ENCODE measurements at regions not wholly inside any gene's neighbourhood (a gene's known extent, or its start where the extent isn't known, plus 50 kb on each side); places are given as distances from the start of the nearest gene placed in this dataset.
"Not testable (repeated sequence)": the region's sequence is repeated elsewhere in the genome, so short reads cannot be mapped to it uniquely, and the experiment has no call there.

DNA sequence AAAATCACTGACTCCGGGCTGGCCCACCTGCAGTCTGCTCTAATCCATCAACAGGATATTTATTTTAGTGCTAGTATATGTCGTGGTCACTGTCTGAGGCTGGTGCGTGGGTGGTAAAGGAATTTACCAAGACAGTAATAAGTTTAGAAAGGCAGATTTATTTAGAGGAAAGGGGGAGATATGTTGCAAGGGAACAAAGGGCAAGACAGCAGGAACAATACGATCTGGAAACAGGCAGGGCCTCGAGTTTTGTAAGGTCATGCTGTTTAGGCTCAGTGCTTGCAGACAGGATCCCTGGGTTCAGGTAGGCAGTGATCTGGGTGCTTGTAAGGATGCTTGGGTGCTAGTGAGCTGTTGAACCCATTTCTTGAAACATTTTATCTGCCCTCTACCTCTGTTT lies 748.2 kb upstream of the SLITRK5 start:
- in situ Hi-C loops (cut with MboI; ENCODE audit: low sequenced_read_pairs, unreplicated experiment): no loop called here
- TF ChIP-seq, protein P1, sequence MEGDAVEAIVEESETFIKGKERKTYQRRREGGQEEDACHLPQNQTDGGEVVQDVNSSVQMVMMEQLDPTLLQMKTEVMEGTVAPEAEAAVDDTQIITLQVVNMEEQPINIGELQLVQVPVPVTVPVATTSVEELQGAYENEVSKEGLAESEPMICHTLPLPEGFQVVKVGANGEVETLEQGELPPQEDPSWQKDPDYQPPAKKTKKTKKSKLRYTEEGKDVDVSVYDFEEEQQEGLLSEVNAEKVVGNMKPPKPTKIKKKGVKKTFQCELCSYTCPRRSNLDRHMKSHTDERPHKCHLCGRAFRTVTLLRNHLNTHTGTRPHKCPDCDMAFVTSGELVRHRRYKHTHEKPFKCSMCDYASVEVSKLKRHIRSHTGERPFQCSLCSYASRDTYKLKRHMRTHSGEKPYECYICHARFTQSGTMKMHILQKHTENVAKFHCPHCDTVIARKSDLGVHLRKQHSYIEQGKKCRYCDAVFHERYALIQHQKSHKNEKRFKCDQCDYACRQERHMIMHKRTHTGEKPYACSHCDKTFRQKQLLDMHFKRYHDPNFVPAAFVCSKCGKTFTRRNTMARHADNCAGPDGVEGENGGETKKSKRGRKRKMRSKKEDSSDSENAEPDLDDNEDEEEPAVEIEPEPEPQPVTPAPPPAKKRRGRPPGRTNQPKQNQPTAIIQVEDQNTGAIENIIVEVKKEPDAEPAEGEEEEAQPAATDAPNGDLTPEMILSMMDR (IDR thresholded peaks at IDR 0.05; ENCODE audit: borderline replicate concordance, control extremely low read depth, extremely low read depth, insufficient read depth, missing control alignments): no peak
- no peak for DNase-seq (ENCODE audit: low spot score)

DNA sequence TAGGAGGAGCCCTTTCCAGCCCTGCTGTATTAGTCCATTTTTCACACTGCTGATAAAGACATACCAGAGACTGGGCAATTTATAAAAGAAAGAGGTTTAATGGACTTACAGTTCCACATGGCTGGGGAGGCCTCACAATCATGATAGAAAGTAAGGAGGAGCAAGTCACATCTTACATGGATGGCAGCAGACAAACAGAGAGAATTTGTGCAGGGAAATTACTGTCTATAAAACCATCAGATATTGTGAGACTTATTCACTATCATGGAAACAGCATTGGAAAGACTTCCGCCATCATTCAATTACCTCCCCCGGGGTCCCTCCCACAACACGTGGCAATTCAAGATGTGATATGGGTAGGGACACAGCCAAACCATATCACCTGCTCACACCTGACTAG lies 744.3 kb upstream of the SLITRK5 start:
- DNase-seq (ENCODE audit: low spot score); in situ Hi-C loops (cut with MboI; ENCODE audit: low sequenced_read_pairs, unreplicated experiment): not testable (repeated sequence)

DNA sequence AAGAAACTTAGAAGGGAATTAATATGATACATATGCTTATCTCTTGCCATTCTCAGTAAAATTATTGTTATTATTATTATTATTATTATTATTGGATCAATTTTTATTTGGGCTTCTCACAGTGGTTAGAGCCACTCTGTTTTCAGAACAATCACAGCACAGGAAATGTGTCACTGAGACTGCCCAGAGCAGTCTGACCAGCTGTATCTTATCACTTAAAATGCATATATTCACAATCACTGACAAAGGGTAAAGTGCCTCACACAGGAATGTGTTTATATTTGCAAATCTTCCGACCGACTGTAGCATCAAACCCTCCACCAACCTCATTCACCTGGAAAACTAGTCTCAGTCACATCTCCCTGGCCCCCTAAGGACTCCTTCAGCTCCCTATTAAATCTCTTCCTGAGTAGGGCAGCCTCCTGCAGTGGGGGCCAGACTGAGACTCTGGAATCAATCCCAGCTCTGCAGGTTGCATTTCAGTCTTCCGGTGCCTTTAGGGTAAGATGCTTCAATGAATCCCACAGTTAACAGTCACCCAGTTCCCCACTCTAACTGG lies 738.3 kb upstream of the SLITRK5 start:
- TF ChIP-seq, protein P1 (IDR thresholded peaks at IDR 0.05; ENCODE audit: borderline replicate concordance, control extremely low read depth, extremely low read depth, insufficient read depth, missing control alignments): no peak
- no peak for DNase-seq (ENCODE audit: low spot score)
- in situ Hi-C loops (cut with MboI; ENCODE audit: low sequenced_read_pairs, unreplicated experiment): no loop called here

DNA sequence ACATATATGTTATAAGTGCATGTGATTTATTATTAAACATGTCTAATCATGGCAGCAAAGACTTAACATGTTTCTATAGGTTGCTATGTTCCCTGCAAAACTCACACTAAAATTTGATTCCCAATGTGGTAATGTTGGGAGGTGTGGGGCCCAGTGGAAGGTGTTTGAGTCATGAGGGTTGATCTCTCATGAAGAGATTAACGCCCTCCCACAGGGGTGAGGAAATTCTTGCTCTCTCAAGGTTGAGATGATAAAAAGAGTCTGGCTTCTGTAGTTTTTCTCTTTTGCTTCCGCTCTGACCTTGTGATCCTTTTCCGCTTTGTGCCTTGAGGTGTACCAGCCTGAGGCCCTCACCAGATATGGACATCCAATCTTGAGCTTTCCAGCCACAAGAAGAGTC lies 737.5 kb upstream of the SLITRK5 start:
- in situ Hi-C loops (cut with MboI; ENCODE audit: low sequenced_read_pairs, unreplicated experiment): no loop called here
- TF ChIP-seq, protein P1 (IDR thresholded peaks at IDR 0.05; ENCODE audit: borderline replicate concordance, control extremely low read depth, extremely low read depth, insufficient read depth, missing control alignments): no peak
- DNase-seq (ENCODE audit: low spot score): no peak

DNA sequence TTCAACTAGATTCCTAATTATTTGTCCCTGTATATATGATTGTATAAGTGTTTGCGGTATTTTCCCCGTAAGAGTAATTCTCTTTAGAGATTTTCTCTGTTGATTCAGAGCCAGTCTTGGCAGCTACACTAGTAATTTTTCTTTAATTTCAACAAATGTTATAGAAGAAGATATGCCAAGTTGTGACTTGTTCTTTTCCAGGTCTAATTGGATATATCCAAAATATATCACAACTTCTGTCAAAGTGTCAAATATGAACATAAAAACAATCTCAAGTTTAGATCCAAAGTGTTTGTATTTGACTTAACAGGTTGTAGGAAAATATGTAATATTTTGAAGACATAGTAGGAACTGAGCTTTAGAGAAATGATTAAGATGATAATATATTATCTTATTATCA lies 733.9 kb upstream of the SLITRK5 start:
- in situ Hi-C loops (cut with MboI; ENCODE audit: low sequenced_read_pairs, unreplicated experiment): no loop called here
- DNase-seq (ENCODE audit: low spot score): no peak
- TF ChIP-seq, protein P1 (IDR thresholded peaks at IDR 0.05; ENCODE audit: borderline replicate concordance, control extremely low read depth, extremely low read depth, insufficient read depth, missing control alignments): no peak

DNA sequence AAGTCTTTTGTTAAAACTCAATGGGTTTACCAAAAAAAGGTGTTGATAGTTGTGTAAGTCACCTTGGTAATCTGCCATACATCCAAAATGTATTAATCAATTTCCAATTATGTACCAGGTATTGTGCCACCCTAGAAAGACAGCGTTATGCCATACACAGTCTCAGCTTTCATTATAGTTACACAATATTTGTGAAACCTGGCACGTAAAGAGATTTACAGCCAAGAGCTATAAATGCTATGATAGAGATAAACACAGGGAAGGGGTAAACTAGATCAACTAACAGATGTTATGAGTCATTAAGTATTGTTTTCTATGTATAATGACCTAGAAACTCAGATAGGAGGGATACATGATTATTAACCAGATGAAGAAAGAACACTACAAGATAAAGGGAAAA lies 725.6 kb upstream of the SLITRK5 start:
- in situ Hi-C loops (cut with MboI; ENCODE audit: low sequenced_read_pairs, unreplicated experiment): no loop called here
- no peak for DNase-seq (ENCODE audit: low spot score)
- TF ChIP-seq, protein P1 (IDR thresholded peaks at IDR 0.05; ENCODE audit: borderline replicate concordance, control extremely low read depth, extremely low read depth, insufficient read depth, missing control alignments): no peak

DNA sequence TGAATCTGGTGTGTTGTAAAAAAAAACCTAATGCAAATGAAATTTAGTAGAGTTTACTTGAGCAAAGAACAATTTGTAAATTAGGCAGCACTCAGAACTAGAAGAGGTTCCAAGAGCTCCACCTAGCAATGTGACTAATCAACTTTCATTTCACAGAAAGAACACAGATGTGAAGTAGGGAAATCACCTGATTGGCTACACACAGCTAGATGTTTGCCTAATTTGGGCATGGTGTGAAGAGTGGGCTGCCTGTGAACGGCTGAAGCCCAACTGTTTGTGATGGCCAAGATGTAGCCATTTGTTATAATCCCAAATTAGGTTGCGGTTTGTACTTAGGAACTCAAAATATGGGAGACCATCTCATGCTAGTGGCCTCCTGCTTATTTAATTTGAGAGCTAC lies 724.4 kb upstream of the SLITRK5 start:
- DNase-seq (ENCODE audit: low spot score): no peak
- TF ChIP-seq, protein P1 (IDR thresholded peaks at IDR 0.05; ENCODE audit: borderline replicate concordance, control extremely low read depth, extremely low read depth, insufficient read depth, missing control alignments): no peak
- in situ Hi-C loops (cut with MboI; ENCODE audit: low sequenced_read_pairs, unreplicated experiment): no loop called here

Data from GM13976 (cell line).